ENCODE measurements at regions not wholly inside any gene's neighbourhood (a gene's known extent, or its start where the extent isn't known, plus 50 kb on each side); places are given as distances from the start of the nearest gene placed in this dataset.

DNA sequence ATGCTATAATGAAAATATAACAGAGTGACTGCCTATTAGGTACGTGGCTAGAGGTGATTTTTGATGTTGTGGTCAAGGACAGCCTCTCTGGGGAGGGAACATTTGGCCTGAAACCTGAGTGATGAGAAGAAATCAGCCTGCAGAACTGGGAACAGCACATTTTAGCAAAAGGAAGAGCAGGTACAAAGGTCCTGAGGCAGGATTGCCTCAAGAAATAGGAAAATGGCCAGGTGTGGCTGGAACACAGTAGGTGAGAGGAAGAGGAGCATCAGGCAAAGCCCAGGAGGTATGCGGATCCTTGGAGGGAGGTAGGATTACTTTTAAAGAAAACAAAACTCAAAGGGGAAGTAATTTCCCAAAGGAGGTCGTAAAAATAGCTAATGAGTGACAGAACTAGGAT is 582.9 kb downstream of the MED13L start:
- no peak for DNase-seq

DNA sequence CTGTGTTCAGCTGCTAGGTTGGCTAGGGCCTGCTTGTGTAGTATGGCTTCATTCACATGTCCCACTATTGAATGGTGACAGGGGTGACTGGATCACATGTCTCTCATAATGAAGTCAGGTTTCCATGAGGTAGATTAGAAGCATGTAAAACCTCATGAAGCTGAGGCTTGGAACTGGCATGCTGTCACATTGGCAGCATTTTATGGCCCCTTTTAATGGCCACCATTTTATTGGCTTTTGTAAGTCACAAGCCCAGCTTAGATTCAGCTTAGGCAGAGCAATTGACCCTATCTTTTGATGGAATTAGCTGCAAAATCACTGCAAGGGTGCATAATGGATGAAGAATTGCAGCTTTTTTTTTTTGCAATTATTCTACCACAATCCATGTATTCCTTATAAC is 583.5 kb downstream of the MED13L start:
- no peak for DNase-seq

DNA sequence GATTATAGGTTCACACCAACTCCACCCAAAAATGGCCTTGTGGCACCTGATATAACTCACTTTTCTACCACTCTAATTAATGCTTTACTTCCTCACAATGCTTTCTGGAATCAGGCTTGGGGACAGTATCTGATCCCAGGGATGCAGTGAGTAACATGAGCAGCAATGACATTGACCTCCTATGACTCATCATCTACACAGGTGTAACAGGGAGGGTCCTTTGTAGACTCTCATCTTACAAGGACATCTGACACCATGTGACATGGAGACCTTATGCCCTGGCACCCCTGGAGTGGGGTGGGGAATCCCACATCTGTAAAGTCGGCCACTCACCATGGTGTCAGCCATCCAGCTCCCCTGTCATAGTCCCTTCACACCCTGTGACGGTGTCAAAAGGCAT is 586.4 kb downstream of the MED13L start:
- no peak for DNase-seq

DNA sequence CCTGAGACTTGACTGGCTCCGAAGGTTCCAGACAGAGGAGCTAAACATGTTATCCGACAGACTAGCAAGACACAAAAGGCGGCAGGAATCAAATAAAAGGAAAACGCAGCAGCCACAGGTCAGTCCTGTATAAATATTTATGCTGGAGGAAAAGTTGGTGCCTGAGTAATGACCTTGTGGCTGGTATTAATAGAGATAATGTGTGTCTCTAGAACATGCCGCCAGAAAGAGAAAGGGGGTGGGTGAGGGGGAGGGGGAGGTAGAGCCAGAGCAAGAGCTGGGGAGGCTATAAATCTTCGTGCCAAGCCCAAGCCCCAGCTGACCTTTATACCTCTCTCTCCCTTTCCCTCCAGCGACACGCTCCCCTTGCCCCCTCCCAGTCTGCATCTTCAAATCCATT is 590.4 kb downstream of the MED13L start:
- no peak for DNase-seq

DNA sequence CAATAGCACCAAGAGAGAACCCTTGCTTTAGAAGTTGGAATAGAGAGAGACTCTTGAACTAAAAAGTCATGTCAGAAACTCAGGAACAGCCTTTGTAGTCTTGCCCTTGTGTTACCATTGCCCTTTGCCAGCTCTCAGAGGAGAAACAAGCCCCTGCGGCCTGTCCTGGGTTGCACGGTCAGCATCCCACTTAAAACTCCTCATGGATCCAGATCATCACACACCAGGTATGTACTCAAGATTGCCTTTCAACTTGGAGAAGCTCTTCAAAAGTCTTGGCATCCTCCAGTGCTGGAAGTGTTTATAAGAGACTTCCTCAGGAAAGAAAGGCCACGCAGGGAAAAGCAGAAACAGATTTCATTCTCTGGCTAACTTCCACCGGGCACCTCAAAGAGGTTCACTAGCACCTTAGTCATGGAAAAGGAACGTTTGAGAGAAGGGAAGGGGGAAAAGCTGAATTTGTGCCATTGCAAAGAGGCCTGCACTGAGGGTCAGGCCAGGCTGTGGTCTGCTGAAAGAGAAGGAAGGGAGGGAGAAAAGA is 594.2 kb downstream of the MED13L start:
- no peak for DNase-seq

DNA sequence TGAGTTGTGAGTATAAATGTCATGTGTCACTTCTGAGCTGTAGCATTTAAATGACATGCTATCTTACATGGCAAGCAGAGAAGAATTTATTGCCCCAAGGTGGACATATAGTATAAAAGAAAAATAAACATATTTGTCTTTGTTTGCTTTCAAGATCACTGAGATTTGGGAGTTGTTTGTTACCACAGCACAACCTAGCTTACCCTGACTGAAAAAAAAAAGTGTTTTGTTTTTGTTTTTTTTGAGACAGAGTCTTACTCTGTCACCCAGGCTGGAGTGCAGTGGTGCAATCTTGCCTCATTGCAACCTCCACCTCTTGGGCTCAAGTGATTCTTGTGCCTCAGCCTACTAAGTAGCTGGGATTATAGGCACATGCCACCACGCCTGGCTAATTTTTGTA is 596.5 kb downstream of the MED13L start:
- no peak for DNase-seq

DNA sequence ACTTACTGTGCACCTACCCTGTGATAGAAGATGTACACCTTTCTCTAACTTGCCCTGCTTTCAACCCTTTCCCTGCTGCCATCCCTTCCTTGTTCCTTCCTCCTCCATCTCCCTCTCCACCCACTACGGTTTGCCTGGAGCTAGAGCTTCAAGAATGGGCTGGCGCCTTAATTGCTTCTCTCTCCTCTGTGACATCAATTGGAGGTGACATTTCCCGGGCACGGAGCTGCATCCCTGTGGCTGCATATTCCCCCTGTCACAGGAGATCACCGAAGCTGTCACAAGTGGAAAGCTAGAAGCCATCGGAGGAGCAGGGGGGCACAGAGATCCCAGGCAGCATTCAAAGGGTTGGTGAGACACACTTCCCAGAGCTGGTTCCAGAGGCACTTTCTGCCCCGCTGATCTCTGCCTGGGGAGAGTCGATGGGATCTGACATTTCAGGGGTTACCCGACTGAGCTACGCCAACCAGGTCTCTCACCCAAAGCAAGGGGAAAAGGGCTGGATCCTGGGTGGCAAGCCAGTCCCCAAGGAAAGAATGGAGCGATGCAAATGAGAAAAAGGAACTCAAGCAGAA is 604.9 kb downstream of the MED13L start:
- no peak for DNase-seq

DNA sequence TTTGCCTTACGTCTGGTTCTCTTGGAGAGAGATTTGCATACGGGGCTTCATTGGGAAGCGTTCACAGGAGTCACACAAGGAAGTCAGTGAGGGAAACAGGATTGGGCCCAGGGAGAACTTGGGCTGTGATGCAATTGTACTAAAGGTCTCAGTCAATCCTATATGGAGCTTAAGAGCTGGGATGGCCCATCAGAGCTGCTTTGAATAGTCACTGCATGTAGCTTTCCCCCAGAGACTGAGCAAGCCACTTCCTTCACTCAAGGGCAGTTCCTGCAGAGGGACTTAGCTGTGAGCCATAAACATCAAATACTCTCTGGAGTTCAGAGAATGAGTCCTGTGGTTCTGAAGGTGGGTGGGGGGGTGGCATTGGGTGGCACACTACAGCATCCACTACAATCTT is 605.4 kb downstream of the MED13L start:
- no peak for DNase-seq

DNA sequence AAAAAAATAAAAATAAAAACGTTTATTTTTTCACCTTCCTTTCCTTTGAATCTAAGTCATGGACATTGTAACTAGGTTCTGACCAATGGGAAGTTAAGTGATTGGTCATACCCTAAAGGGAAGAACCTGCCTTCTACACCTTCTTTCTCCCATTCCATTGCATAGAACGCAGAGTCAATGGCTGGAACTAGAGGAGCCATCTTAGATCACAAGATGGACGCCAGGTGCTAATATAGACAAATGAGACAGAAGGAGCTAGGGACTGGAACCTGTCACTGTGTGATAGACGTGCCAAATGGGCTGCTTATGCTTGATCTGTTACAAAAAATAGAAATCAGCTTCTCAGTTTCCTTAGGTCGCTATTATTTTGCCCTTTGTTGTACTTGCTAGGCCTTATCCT is 606.6 kb downstream of the MED13L start:
- DNase-seq: no peak

DNA sequence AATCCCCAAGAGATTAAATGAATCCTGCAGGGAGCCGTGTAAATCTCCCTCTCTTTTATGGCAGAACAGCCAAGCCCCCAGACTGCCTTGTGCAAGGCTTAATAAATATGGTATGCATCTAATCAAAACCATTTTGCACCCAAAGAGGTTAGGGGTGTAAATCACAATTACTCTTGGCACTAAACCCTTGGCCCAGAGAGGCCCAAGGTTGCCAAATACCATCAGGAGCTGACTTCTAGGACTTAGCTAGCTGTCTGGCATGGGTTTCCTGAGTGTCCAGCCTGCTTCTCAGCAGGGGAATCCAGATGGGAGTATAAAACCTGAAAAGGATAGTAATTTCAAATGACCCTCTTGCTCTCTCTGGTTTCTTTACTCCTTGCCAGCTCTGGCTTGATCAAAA is 610.4 kb downstream of the MED13L start:
- DNase-seq: no peak

DNA sequence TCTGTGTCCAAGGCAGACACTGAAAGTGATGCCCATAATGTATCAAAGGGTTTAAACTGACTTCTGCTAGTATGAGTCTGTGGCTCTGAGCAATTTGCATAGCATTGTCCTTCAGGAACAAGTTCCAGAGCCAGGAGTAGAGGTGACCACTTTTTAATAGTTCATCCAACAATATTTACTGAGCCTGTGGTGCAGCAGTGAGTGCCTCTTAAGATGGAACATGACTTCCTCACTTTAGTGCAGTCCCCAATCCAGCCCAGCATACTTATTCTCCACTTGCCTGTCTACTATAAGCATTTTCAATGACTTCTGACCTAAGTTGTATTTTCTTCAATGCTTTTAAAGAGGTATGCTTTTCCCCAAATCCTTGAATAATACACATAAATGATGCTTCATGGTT is 611.3 kb downstream of the MED13L start:
- no peak for DNase-seq

DNA sequence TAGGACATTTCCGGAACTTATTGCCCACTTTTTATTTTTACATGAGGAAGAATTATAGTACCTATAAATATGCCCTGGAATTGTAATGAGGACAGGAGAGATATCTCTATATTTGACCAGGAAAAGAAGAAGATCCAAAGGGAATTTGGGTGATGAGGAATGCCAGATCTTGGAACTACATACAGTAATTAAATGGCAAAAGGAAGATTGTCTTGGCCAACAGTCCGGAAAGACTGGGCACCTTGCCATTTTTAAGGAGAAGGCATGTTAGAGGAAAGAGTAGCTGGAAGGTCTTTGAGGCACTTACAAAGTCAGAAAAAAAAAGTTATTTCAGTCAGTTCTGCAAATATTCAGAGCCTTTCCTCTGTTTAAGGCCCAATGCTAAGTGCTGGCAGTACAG is 616.4 kb downstream of the MED13L start:
- no peak for DNase-seq

DNA sequence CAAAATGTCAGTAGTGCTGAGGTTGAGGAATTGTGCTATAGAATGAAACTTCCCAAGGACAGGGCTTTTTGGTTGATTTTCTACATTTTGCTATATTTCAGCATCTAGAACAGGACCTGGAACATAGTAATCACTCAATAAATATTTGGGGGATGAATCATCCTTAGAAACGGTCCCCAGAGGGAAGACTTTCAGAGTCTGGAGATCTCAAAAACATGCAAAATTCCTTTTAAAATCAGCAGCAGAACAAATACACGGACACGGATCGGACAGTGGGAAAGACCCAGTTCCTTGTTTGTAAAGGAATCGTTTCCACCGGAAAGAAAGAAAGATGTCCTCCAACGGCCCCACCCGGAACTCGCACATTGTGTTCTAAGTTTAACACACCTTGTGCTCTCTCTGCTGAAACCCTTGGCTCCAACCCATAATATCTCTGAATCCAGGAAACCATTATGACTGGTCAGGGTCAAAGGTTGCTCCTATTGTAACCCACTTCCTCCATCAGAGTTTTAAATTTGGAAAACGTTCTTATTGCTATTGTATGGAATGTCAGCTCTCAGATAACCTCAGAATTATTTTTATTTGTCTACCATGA is 617.2 kb downstream of the MED13L start:
- no peak for DNase-seq

DNA sequence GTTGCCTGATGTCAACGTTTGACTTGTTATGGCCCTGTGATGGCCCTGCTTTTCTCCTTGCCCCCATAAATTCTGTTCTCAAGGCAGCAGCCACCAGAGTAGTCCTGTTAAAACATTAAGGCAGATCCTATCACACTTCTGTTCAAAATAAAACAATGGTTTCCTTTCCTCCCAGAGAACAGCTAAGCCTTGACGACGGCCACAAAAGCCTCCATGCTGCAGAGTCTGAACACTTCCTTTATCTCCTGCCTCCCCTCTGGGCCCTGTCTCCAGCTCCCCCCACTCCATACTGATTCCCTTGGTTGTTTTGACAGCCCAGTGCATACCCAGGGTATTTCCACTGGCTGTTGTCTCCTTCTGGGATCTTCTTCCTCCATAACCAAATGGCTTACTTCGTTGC is 618.1 kb downstream of the MED13L start:
- DNase-seq: no peak

DNA sequence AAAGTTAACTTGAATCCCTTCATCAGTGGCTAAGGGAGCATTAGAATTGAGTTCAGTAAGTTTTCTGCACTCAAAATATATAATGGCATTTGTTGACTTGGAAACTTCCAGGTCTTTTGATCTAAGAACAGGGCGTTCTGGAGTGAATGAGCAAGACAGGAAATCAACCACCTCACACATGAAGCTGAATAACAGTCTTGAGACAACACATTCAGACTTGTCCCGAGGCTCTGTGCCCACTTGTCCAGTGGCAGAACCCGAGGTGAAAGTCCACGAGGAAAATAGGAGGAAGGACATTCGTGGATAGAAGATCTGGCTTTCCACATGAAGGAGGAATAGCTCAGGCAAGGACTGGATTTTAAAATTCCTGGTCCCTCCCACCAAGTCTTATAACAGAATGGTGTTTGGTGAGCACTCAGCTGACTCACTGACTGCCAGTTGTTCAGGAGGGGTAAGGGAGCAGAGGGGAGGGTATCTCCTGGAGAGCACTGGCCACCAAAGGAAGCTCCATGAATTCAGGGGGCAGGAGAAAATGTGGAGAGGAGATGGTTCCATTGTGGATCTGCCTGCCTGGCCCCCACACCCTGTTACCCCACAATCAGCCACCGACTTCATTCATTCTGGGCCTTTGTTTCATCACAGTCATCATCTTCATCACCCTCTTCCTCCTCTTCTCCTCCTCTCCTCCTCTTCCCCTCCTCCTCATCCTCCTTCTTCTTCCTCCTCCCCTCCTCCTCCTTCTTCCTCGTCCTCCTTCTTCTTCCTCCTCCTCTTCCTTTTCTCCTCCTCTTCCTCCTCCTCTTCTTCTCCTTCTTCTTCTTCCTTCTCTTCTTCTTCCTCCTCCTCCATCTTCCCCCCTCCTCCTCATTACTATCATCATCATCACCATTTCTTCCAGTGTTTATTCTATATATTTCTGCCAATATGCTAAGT is 620.1 kb downstream of the MED13L start:
- DNase-seq: no peak

DNA sequence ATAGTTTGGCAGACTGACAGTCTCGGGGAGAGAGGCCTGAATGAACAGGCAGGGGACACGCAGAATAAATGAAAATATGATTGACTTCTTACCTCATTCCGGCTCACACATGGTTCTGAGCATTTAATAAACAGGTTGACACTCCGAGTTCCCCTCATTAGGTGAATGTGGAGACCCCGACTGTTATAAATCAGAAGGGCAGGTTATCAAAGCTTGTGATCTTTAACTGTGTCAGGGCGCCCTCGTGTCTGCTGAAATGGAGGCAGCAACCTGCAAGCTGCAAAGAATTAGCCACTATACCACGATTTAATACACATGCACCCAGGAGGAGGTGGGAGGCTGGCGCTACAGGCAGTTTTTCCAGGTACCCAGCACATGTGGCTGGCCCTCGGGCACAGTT is 627.5 kb downstream of the MED13L start:
- no peak for DNase-seq

DNA sequence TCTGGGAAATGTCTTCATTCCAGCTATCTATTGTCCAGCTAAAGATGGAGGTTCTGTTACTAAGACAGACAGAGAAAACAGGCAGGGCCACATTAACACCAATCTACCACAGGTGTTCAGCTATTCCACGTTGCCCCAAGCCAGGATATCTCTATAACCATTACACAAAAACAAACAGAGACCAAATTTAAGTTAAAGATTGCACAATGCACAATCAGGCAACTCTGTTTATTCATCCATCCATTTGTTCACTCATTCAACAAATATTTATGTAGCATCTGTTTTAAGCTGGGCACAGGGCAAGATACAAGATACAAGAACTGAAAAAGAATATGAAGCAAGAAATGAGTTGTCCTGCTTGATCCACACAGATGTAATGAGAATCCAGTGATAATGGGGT is 629.0 kb downstream of the MED13L start:
- DNase-seq: no peak

DNA sequence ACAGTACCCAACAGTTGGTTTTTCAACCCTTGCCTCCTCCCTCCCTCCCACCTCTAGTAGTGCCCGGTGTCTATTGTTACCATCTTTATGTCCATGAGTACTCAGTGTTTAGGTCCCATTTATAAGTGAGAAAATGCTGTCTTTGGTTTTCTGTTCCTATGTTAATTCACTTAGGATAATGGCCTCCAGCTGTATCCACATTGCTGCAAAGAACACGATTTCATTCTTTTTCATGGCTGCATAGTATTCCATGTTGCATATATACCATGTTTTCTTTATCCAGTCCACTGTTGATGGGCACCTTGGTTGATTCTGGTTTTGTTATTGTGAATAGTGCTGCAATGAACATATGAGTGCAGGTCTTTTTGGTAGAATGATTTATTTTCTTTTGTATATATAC is 631.3 kb downstream of the MED13L start:
- no peak for DNase-seq

DNA sequence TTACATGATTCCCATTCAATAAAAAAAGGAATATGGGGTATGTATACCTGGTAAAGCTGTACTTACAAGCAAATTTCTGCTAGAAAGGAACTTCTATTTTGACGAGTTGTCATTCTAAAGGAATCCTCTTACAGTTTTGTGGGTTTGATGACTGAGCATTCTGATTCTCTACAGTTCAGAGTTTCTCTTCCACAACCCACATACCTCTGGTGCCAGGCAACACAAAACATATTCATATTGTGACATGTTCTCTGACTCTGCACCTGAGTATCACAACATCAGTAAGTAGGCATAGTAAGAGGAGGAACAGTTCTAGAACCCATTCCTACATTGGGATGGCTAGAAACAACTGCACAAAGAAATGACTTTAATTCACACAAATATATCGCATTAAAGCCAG is 636.6 kb downstream of the MED13L start:
- no peak for DNase-seq

DNA sequence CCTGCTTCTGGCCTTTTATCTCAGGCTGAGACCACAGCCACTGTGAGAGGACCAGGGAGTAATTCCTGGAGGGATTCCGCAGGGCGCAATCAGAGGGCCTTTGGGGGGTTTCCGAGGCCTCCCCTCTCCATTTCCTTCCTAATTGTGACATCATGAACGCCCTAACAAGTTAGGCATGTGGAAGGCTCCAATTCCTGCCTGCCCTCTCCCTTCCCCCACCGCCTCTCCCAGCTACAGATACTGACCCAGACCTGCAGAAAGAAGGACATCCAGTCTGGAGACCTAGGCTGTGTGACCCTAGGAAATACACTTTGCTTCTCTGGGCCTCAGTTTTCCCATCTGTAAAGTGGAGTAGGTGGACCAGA is 637.9 kb downstream of the MED13L start:
- DNase-seq: no peak

DNA sequence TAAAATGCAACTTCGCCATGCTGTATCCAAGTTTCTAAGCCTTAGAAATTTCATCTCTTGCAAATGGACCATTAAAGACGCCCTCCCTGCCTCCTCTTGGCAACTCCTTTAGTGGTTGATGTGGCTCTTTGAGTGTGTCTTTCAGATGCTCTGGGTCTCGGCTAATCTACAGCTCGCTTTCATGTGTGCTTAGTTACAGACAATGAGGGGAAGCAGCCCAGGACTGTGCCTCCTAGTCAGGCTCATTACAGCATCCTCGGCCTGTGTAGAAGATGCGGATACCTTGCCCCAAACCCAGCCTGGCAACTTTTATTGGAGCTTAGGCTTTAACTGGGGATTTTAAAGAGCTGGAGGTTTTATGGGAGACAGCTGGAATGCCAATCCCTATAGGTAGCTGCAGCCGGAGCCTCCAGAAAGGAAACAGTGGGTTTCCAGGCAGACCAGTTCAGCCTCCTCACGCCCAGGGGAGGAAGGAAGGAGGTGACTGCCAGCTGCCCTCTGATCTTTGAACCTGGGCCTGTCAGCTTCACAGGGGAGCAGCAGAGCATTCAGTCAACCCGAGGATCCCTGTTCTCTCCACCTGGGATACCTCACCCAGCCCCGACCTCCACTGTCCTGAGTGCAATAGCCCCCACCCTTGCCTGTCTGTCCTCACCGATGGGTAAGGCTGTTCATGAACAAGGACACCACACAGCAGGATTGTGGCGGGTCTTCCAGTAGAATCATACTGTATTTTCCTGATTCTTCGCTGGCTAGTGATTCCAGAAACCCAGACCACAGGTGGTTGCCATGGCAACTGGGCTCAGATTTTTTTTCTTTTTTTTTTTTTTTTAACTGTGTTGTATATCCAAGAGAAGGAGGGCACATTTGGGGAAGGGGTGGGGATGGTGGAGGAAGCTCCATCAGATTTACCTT is 638.5 kb downstream of the MED13L start:
- DNase-seq: no peak

DNA sequence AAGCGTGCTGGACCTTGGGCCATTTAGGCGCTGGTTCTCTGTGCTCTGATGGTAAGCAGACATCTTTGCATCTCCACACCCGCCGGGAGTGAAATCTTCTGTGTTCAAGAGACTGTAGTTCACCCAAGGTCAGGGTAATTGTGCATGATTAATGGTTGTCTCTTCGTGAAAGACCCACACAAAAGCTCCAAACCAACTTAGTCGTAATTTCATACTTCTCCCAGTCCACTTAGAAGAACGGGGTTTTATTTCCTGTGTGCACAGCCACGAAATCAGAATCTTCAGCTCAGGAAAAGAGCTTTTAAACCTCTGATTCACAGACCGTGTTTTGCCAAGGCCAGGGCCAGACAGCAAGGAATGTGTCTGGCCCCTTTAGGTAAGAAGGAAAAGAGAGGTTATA is 640.9 kb downstream of the MED13L start:
- DNase-seq: no peak

DNA sequence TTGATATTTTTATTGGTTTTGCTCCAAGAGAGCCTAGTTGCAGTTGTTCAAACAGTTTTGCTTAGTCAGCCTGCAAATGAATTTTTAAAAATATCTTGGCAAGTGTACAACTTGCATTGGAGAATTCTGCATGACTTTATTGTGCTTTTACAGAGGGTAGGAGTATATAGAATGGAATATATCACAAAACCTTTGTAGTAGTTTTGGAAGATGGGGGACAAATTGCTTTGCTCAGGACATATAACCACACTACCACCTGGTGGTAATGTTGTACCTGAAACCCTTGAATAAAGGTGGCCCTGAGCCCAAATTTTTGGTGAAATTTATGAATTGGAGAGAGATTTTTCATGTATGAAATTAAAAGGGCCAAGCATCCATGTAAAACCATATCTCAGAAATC is 645.2 kb downstream of the MED13L start:
- DNase-seq: no peak

Measured in HCEC 1CT (cell line).